ENCODE measurements at regions not wholly inside any gene's neighbourhood (a gene's known extent, or its start where the extent isn't known, plus 50 kb on each side); places are given as distances from the start of the nearest gene placed in this dataset.

- TF ChIP-seq CREB1 (IDR thresholded peaks at IDR 0.05; ENCODE audit: low read depth) (no peak), TAF1 (IDR thresholded peaks at IDR 0.05; ENCODE audit: low read depth) (no peak), TCF12 (IDR thresholded peaks at IDR 0.05; ENCODE audit: low read depth) (no peak), TEAD4 (IDR thresholded peaks at IDR 0.05) (no peak), EGR1 (IDR thresholded peaks at IDR 0.05) (no peak), RAD21 (IDR thresholded peaks at IDR 0.05; ENCODE audit: low read depth) (no peak), CEBPB (IDR thresholded peaks at IDR 0.05) (no peak), YY1 (IDR thresholded peaks at IDR 0.05; ENCODE audit: low read depth) (no peak), FOXM1 (IDR thresholded peaks at IDR 0.05; ENCODE audit: borderline replicate concordance, low read depth) (no peak), REST (IDR thresholded peaks at IDR 0.05; ENCODE audit: low read depth) (no peak), ZBTB7A (IDR thresholded peaks at IDR 0.05; ENCODE audit: low read depth) (no peak), EP300 (IDR thresholded peaks at IDR 0.05; ENCODE audit: borderline replicate concordance) (no peak), USF1 (IDR thresholded peaks at IDR 0.05) (no peak)
Observed at GRCh38 chr3:195008816-195009215, 262.1 kb downstream of the XXYLT1 start.

- TF ChIP-seq MAX (IDR thresholded peaks at IDR 0.05) (no peak), TAF1 (IDR thresholded peaks at IDR 0.05; ENCODE audit: low read depth) (no peak), NFIC (IDR thresholded peaks at IDR 0.05) (no peak), CREB1 (IDR thresholded peaks at IDR 0.05; ENCODE audit: low read depth) (no peak), USF1 (IDR thresholded peaks at IDR 0.05) (no peak), TCF12 (IDR thresholded peaks at IDR 0.05; ENCODE audit: low read depth) (no peak), RAD21 (IDR thresholded peaks at IDR 0.05; ENCODE audit: low read depth) (no peak), REST (IDR thresholded peaks at IDR 0.05; ENCODE audit: low read depth) (no peak), FOXM1 (IDR thresholded peaks at IDR 0.05; ENCODE audit: borderline replicate concordance, low read depth) (no peak), TEAD4 (IDR thresholded peaks at IDR 0.05) (no peak), ZBTB7A (IDR thresholded peaks at IDR 0.05; ENCODE audit: low read depth) (no peak)
Observed at GRCh38 chr3:195009616-195010015, 261.3 kb downstream of the XXYLT1 start.

GRCh38 chr3:195010551-195011100 lies 260.3 kb downstream of the XXYLT1 start:
- TF ChIP-seq EGR1 (IDR thresholded peaks at IDR 0.05) (no peak), EP300 (IDR thresholded peaks at IDR 0.05; ENCODE audit: borderline replicate concordance) (no peak), TCF12 (IDR thresholded peaks at IDR 0.05; ENCODE audit: low read depth) (no peak)

GRCh38 chr3:195011231-195011834 lies 259.6 kb downstream of the XXYLT1 start:
- TF ChIP-seq USF1 (IDR thresholded peaks at IDR 0.05) (no peak), RAD21 (IDR thresholded peaks at IDR 0.05; ENCODE audit: low read depth) (peak; percentile 31; the same call in 1 of the 2 replicates), MAX (IDR thresholded peaks at IDR 0.05) (no peak), ZBTB7A (IDR thresholded peaks at IDR 0.05; ENCODE audit: low read depth) (no peak), CEBPB (IDR thresholded peaks at IDR 0.05) (no peak), EP300 (IDR thresholded peaks at IDR 0.05; ENCODE audit: borderline replicate concordance) (no peak)

GRCh38 chr3:195012100-195012499 lies 258.9 kb downstream of the XXYLT1 start:
- TF ChIP-seq MAX (IDR thresholded peaks at IDR 0.05) (no peak), REST (IDR thresholded peaks at IDR 0.05; ENCODE audit: low read depth) (no peak), YY1 (IDR thresholded peaks at IDR 0.05; ENCODE audit: low read depth) (no peak), RAD21 (IDR thresholded peaks at IDR 0.05; ENCODE audit: low read depth) (no peak; the same call in 1 of the 2 replicates), TEAD4 (IDR thresholded peaks at IDR 0.05) (no peak), TAF1 (IDR thresholded peaks at IDR 0.05; ENCODE audit: low read depth) (no peak), USF1 (IDR thresholded peaks at IDR 0.05) (no peak), CEBPB (IDR thresholded peaks at IDR 0.05) (no peak), NFIC (IDR thresholded peaks at IDR 0.05) (no peak), EP300 (IDR thresholded peaks at IDR 0.05; ENCODE audit: borderline replicate concordance) (no peak), CREB1 (IDR thresholded peaks at IDR 0.05; ENCODE audit: low read depth) (no peak), EGR1 (IDR thresholded peaks at IDR 0.05) (no peak), ZBTB7A (IDR thresholded peaks at IDR 0.05; ENCODE audit: low read depth) (no peak), FOXM1 (IDR thresholded peaks at IDR 0.05; ENCODE audit: borderline replicate concordance, low read depth) (no peak), TCF12 (IDR thresholded peaks at IDR 0.05; ENCODE audit: low read depth) (no peak)
